ENCODE measurements at regions not wholly inside any gene's neighbourhood (a gene's known extent, or its start where the extent isn't known, plus 50 kb on each side); places are given as distances from the start of the nearest gene placed in this dataset.

DNA sequence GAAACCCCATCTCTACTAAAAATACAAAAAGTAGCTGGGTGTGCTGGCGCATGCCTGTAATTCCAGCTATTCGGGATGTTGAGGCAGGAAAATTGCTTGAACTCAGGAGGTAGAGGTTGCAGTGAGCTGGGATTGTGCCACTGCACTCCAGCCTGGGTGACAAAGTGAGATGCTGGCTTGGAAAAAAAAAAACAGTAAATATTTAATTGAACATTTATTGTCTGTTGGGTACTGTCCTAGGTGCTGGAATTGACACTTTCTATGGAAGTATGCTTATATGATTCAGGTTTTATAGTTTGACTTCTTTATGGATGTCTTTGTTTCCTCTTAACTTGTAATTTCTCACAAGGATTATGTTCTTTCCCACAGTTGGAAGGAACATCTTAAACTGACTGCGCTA lies 633.1 kb upstream of the SETBP1 start:
- 91 to 98% methylated on average over 3 of the region's 3 CpGs for WGBS, 2 donors (ENCODE audit: low coverage in 1 of 2)
- Histone ChIP-seq H3K27ac (no peak overlapping the region), H3K36me3 (no peaks in the 10 kb centered on the region), H3K9me3 (no peaks in the 10 kb centered on the region), H3K4me1 (peaks cover 0 to 6% (median 0%) of the 10 kb centered on the region in 3 donors), H3K27me3 (no peaks in the 10 kb centered on the region), H3K4me3 (no peak overlapping the region)
- ATAC-seq = no peak
- no peak for TF ChIP-seq POLR2AphosphoS5 (IDR thresholded peaks at IDR 0.05)
- TF ChIP-seq EP300 (IDR thresholded peaks at IDR 0.05) = no peak
- TF ChIP-seq, protein P1, sequence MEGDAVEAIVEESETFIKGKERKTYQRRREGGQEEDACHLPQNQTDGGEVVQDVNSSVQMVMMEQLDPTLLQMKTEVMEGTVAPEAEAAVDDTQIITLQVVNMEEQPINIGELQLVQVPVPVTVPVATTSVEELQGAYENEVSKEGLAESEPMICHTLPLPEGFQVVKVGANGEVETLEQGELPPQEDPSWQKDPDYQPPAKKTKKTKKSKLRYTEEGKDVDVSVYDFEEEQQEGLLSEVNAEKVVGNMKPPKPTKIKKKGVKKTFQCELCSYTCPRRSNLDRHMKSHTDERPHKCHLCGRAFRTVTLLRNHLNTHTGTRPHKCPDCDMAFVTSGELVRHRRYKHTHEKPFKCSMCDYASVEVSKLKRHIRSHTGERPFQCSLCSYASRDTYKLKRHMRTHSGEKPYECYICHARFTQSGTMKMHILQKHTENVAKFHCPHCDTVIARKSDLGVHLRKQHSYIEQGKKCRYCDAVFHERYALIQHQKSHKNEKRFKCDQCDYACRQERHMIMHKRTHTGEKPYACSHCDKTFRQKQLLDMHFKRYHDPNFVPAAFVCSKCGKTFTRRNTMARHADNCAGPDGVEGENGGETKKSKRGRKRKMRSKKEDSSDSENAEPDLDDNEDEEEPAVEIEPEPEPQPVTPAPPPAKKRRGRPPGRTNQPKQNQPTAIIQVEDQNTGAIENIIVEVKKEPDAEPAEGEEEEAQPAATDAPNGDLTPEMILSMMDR (IDR thresholded peaks at IDR 0.05) = no peak
- TF ChIP-seq POLR2A (IDR thresholded peaks at IDR 0.05) = no peak

DNA sequence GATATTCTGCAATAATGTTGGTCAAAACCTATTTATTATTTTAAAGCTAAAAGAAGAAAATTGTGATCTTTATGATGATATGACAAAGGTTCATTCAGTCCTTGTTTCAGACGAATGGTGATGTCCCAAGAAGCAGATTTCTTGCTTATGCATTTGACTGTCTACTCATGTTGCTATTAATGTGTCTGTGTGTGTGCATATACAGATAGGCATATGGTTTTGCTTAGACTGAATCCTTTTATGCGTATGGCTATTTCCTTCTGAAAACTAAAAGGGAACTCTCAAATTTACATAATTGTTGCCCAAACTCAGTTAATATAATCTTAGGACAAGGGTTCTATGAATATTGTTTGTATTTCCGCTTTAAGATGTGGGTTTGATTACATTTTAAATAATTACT lies 632.3 kb upstream of the SETBP1 start:
- H3K9me3 ChIP-seq = no peaks in the 10 kb centered on the region
- H3K27me3 ChIP-seq = no peaks in the 10 kb centered on the region

DNA sequence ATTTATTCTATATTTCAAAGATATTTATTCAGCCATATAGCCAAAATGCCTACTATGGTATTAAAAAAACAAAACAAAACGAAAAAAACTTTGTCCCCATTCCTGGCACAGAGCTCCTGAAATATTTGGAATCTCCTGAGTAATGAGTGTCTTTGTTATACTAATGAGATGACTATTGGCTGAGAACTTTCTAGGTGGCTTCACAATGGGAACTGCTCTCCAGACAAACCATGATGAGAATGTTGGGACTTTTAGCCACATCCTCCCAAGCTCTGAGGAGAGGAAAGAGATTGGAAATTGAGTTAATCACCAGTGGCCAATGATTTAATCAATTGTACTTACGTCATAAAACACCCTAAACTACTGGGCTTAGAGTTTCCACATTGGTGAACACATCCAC lies 631.8 kb upstream of the SETBP1 start:
- WGBS, 2 donors (ENCODE audit: low coverage in 1 of 2) = 83 to 84% methylated on average over 2 of the region's 2 CpGs
- no peak for ATAC-seq
- TF ChIP-seq, protein P1 (IDR thresholded peaks at IDR 0.05) = no peak
- TF ChIP-seq EP300 (IDR thresholded peaks at IDR 0.05) (no peak), POLR2AphosphoS5 (IDR thresholded peaks at IDR 0.05) (no peak), POLR2A (IDR thresholded peaks at IDR 0.05) (no peak)
- Histone ChIP-seq H3K27me3 (no peaks in the 10 kb centered on the region), H3K27ac (no peak overlapping the region), H3K4me1 (peaks cover 0 to 6% (median 0%) of the 10 kb centered on the region in 3 donors), H3K9me3 (no peaks in the 10 kb centered on the region), H3K36me3 (no peaks in the 10 kb centered on the region), H3K4me3 (no peak overlapping the region)

More for the DNA sequence above, 632.3 kb upstream of the SETBP1 start:
- ATAC-seq = no peak
- Histone ChIP-seq H3K4me1 (peaks cover 0 to 6% (median 0%) of the 10 kb centered on the region in 3 donors), H3K27ac (no peak overlapping the region), H3K4me3 (no peak overlapping the region), H3K36me3 (no peaks in the 10 kb centered on the region)
- TF ChIP-seq POLR2A (IDR thresholded peaks at IDR 0.05) = no peak
- TF ChIP-seq, protein P1 (IDR thresholded peaks at IDR 0.05) = no peak
- WGBS, 2 donors (ENCODE audit: low coverage in 1 of 2) = 78 to 80% methylated on average over 3 of the region's 3 CpGs

DNA sequence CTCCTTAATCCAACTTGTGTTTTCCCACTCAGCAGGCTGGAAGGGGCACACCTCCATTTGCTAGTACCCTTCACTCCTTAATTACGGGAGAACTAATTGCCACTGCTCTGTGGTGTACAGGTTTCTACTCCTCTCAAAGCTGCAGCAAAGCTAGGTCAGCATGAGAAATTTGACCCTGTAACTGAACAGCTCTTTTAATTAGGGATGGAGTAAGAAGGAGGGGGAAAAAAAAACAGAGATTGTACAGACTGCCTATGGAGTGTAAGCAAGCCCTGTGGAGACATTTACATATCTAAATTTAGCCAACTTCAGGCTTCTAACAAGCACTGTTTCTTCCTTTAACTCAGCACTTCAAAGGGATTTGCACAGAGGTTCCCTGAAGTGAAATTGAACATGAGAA lies 629.7 kb upstream of the SETBP1 start:
- peaks cover 0 to 6% (median 0%) of the 10 kb centered on the region in 3 donors for H3K4me1 ChIP-seq
- ATAC-seq = no peak
- TF ChIP-seq POLR2A (IDR thresholded peaks at IDR 0.05) (no peak), EP300 (IDR thresholded peaks at IDR 0.05) (no peak), POLR2AphosphoS5 (IDR thresholded peaks at IDR 0.05) (no peak)
- TF ChIP-seq, protein P1 (IDR thresholded peaks at IDR 0.05) = no peak
- no peak overlapping the region for H3K4me3 ChIP-seq
- WGBS, 2 donors (ENCODE audit: low coverage in 1 of 2) = 44% methylated on average over 1 of the region's 1 CpG; no CpG with 5 or more reads in 1 of the 2 donors
- H3K27me3 ChIP-seq = no peaks in the 10 kb centered on the region
- no peaks in the 10 kb centered on the region for H3K36me3 ChIP-seq
- H3K27ac ChIP-seq = no peak overlapping the region
- H3K9me3 ChIP-seq = no peaks in the 10 kb centered on the region

DNA sequence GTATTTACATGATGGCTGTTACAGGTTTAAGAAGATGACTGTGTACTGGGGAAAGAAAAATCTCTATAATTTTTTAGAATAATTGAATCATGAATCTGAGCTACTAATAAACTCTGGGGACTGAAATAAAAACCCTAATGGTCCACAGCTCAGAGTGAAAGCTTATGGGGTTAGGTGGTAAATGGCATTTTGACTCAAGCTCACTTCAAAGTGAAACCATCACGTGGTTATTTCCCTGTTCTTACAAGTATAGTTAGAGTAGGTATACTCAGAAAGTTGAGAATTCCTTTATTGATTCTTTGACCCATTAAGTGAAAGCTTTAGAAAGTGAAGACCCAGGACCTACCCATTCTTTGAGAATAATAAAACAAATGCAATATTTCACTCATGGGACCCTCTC lies 626.2 kb upstream of the SETBP1 start:
- H3K9me3 ChIP-seq = no peaks in the 10 kb centered on the region
- no peak for ATAC-seq
- no peak for TF ChIP-seq POLR2A (IDR thresholded peaks at IDR 0.05)
- no peak for TF ChIP-seq POLR2AphosphoS5 (IDR thresholded peaks at IDR 0.05)
- TF ChIP-seq EP300 (IDR thresholded peaks at IDR 0.05) = no peak
- TF ChIP-seq, protein P1 (IDR thresholded peaks at IDR 0.05) = no peak
- no peak overlapping the region for H3K27ac ChIP-seq
- WGBS, 2 donors (ENCODE audit: low coverage in 1 of 2) = 75 to 80% methylated on average over 1 of the region's 1 CpG
- H3K4me1 ChIP-seq = peaks cover 0 to 6% (median 0%) of the 10 kb centered on the region in 3 donors
- no peaks in the 10 kb centered on the region for H3K36me3 ChIP-seq
- H3K4me3 ChIP-seq = no peak overlapping the region
- H3K27me3 ChIP-seq = no peaks in the 10 kb centered on the region

Data from gastroesophageal sphincter (tissue), 4 donors.